ENCODE measurements at regions not wholly inside any gene's neighbourhood (a gene's known extent, or its start where the extent isn't known, plus 50 kb on each side); places are given as distances from the start of the nearest gene placed in this dataset.
A peak's percentile ranks its signal among the peaks of the same experiment; 100 is the strongest.

DNA sequence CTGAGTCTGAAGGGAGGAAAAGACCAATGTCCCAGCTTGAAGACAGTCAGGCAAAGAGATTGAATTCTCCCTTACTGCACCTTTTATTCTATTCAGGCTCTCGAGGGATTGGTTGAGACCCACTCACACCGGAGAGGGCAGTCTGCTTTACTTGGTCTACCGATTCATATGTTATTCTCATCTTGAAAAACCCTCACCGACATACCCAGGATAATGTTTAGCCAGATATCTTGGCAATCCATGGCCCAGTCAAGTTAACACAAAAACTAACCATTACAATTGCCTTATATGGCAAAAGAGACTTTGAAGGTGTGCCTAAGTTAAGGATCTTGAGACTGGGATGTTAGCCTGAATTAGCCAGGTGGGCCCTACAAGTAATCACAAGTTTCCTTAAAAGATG lies 53.8 kb upstream of the BET1 start:
- H3K4me3 ChIP-seq (replicated peaks; ENCODE audit: insufficient read depth, low read length), result no peak overlapping the region
- no peaks in the 10 kb centered on the region for H3K27me3 ChIP-seq (ENCODE audit: insufficient read depth, poor library complexity, severe bottlenecking)
- no peak overlapping the region for H3K27ac ChIP-seq (replicated peaks)
- TF ChIP-seq GABPA (IDR thresholded peaks at IDR 0.05; ENCODE audit: low read depth), result no peak
- TF ChIP-seq, protein P1, sequence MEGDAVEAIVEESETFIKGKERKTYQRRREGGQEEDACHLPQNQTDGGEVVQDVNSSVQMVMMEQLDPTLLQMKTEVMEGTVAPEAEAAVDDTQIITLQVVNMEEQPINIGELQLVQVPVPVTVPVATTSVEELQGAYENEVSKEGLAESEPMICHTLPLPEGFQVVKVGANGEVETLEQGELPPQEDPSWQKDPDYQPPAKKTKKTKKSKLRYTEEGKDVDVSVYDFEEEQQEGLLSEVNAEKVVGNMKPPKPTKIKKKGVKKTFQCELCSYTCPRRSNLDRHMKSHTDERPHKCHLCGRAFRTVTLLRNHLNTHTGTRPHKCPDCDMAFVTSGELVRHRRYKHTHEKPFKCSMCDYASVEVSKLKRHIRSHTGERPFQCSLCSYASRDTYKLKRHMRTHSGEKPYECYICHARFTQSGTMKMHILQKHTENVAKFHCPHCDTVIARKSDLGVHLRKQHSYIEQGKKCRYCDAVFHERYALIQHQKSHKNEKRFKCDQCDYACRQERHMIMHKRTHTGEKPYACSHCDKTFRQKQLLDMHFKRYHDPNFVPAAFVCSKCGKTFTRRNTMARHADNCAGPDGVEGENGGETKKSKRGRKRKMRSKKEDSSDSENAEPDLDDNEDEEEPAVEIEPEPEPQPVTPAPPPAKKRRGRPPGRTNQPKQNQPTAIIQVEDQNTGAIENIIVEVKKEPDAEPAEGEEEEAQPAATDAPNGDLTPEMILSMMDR (IDR thresholded peaks at IDR 0.05; ENCODE audit: insufficient read depth, low read length), result no peak
- TF ChIP-seq, protein P2, sequence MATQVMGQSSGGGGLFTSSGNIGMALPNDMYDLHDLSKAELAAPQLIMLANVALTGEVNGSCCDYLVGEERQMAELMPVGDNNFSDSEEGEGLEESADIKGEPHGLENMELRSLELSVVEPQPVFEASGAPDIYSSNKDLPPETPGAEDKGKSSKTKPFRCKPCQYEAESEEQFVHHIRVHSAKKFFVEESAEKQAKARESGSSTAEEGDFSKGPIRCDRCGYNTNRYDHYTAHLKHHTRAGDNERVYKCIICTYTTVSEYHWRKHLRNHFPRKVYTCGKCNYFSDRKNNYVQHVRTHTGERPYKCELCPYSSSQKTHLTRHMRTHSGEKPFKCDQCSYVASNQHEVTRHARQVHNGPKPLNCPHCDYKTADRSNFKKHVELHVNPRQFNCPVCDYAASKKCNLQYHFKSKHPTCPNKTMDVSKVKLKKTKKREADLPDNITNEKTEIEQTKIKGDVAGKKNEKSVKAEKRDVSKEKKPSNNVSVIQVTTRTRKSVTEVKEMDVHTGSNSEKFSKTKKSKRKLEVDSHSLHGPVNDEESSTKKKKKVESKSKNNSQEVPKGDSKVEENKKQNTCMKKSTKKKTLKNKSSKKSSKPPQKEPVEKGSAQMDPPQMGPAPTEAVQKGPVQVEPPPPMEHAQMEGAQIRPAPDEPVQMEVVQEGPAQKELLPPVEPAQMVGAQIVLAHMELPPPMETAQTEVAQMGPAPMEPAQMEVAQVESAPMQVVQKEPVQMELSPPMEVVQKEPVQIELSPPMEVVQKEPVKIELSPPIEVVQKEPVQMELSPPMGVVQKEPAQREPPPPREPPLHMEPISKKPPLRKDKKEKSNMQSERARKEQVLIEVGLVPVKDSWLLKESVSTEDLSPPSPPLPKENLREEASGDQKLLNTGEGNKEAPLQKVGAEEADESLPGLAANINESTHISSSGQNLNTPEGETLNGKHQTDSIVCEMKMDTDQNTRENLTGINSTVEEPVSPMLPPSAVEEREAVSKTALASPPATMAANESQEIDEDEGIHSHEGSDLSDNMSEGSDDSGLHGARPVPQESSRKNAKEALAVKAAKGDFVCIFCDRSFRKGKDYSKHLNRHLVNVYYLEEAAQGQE (IDR thresholded peaks at IDR 0.05; ENCODE audit: insufficient replicate concordance, low read depth), result no peak
- no peak for TF ChIP-seq SPI1 (IDR thresholded peaks at IDR 0.05; ENCODE audit: borderline replicate concordance, low read depth)
- TF ChIP-seq POLR2AphosphoS5 (IDR thresholded peaks at IDR 0.05; ENCODE audit: low read depth), result no peak
- DNase-seq (ENCODE audit: low read depth in 1 of 2, low spot score in 1 of 2), result no peak

DNA sequence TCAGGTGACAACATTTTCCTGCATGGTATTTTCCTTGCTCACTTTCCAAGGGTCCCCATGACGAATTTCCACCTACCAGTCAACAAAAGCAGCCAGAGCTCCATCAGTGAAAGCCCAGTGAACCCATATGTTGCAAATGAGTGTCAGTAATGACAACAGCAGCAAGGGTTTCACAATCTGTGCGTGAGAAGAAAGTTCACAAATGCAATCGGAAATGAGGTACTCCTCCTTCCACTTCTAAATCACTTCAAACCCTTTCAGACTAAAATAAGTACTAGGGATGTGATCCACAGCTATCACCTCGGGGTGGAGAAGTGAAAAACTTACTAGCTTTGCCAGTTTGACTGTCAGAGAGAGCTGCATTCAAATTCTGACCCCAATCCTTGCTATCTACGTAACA lies 55.6 kb upstream of the BET1 start:
- no peaks in the 10 kb centered on the region for H3K27me3 ChIP-seq (ENCODE audit: insufficient read depth, poor library complexity, severe bottlenecking)
- TF ChIP-seq, protein P1 (IDR thresholded peaks at IDR 0.05; ENCODE audit: insufficient read depth, low read length), result no peak
- TF ChIP-seq POLR2AphosphoS5 (IDR thresholded peaks at IDR 0.05; ENCODE audit: low read depth) (peak; percentile 43; the same call in 1 of the 2 replicates), SPI1 (IDR thresholded peaks at IDR 0.05; ENCODE audit: borderline replicate concordance, low read depth) (no peak), GABPA (IDR thresholded peaks at IDR 0.05; ENCODE audit: low read depth) (no peak)
- TF ChIP-seq, protein P2 (IDR thresholded peaks at IDR 0.05; ENCODE audit: insufficient replicate concordance, low read depth), result no peak
- peak overlapping the region; percentile 5 for H3K27ac ChIP-seq (replicated peaks)
- H3K4me3 ChIP-seq (replicated peaks; ENCODE audit: insufficient read depth, low read length), result no peak overlapping the region
- DNase-seq (ENCODE audit: low read depth in 1 of 2, low spot score in 1 of 2), result peak; percentile 28 to 86

DNA sequence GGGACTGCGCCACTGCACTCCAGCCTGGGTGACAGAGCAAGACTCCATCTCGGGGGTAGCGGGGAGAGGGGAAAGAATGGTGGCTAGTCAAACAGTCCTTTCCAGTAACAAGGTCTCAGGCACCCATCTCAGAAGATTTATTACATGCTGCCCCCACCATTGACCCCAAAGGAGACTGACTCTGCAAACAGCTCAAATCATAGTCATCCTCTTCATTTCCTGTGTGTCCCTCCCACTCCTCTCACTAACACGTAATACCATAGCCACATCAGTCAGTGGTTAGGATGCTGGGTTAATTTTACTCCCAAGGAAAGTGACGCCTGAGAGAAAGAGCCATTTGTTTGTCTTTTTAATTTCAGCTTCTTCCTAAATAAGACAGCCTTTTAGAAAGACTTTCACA lies 56.6 kb upstream of the BET1 start:
- Histone ChIP-seq H3K4me3 (replicated peaks; ENCODE audit: insufficient read depth, low read length) (no peak overlapping the region), H3K27ac (replicated peaks) (no peak overlapping the region), H3K27me3 (ENCODE audit: insufficient read depth, poor library complexity, severe bottlenecking) (no peaks in the 10 kb centered on the region)
- DNase-seq (ENCODE audit: low read depth in 1 of 2, low spot score in 1 of 2), result no peak
- no peak for TF ChIP-seq POLR2AphosphoS5 (IDR thresholded peaks at IDR 0.05; ENCODE audit: low read depth)
- no peak for TF ChIP-seq SPI1 (IDR thresholded peaks at IDR 0.05; ENCODE audit: borderline replicate concordance, low read depth)
- TF ChIP-seq GABPA (IDR thresholded peaks at IDR 0.05; ENCODE audit: low read depth), result no peak
- TF ChIP-seq, protein P1 (IDR thresholded peaks at IDR 0.05; ENCODE audit: insufficient read depth, low read length), result no peak
- TF ChIP-seq, protein P2 (IDR thresholded peaks at IDR 0.05; ENCODE audit: insufficient replicate concordance, low read depth), result no peak
